GM18951 (cell line): ENCODE measurements at regions not wholly inside any gene's neighbourhood (a gene's known extent, or its start where the extent isn't known, plus 50 kb on each side); places are given as distances from the start of the nearest gene placed in this dataset.

Experiments
- POLR2A ChIP-seq: IDR thresholded peaks from 4 replicates; pipeline ENCODE4 v1.6.1; 2011; ENCODE audit warnings: mild to moderate bottlenecking; ENCODE audit not compliant: insufficient read length, insufficient read depth; ENCODE audit errors: extremely low read depth
- in situ Hi-C: fragments of 300-500 bp; cut with MboI; formaldehyde crosslinking; loops from one replicate; pipeline ENCODE4 v1.12.0; 2022; ENCODE audit warnings: low sequenced_read_pairs, mixed read lengths, inconsistent platforms; ENCODE audit not compliant: unreplicated experiment

- in situ Hi-C loops, result no loop called here
- no peak for TF ChIP-seq POLR2A
These were observed 1348.7 kb upstream of the C9orf72 start for GRCh38 chr9:28921857-28922500.

GRCh38 chr9:28922891-28923290 lies 1349.6 kb upstream of the C9orf72 start:
- no peak for TF ChIP-seq POLR2A

GRCh38 chr9:28923351-28923750 lies 1350.1 kb upstream of the C9orf72 start:
- no peak for TF ChIP-seq POLR2A
- in situ Hi-C loops, result no loop called here

More at GRCh38 chr9:28922891-28923290, 1349.6 kb upstream of the C9orf72 start:
- in situ Hi-C loops, result no loop called here

GRCh38 chr9:28925157-28925556 lies 1351.9 kb upstream of the C9orf72 start:
- in situ Hi-C loops, result no loop called here
- TF ChIP-seq POLR2A, result no peak

GRCh38 chr9:28926306-28926705 lies 1353.0 kb upstream of the C9orf72 start:
- in situ Hi-C loops, result no loop called here
- no peak for TF ChIP-seq POLR2A

- in situ Hi-C loops, result no loop called here
- TF ChIP-seq POLR2A, result no peak
These were observed 1354.4 kb upstream of the C9orf72 start for GRCh38 chr9:28927691-28928090.

- no peak for TF ChIP-seq POLR2A
These were observed 1356.2 kb upstream of the C9orf72 start for GRCh38 chr9:28929433-28929832.

GRCh38 chr9:28930766-28931165 lies 1357.5 kb upstream of the C9orf72 start:
- TF ChIP-seq POLR2A, result no peak
- in situ Hi-C loops, result no loop called here

More at GRCh38 chr9:28929433-28929832, 1356.2 kb upstream of the C9orf72 start:
- in situ Hi-C loops, result no loop called here

GRCh38 chr9:28934111-28934510 lies 1360.8 kb upstream of the C9orf72 start:
- in situ Hi-C loops, result no loop called here
- no peak for TF ChIP-seq POLR2A

- in situ Hi-C loops, result no loop called here
- TF ChIP-seq POLR2A, result no peak
These were observed 1365.7 kb upstream of the C9orf72 start for GRCh38 chr9:28938981-28939380.

GRCh38 chr9:28941856-28942255 lies 1368.6 kb upstream of the C9orf72 start:
- in situ Hi-C loops, result no loop called here
- TF ChIP-seq POLR2A, result no peak

- TF ChIP-seq POLR2A, result no peak
- in situ Hi-C loops, result no loop called here
These were observed 1369.7 kb upstream of the C9orf72 start for GRCh38 chr9:28942941-28943340.

GRCh38 chr9:28946648-28947047 lies 1373.4 kb upstream of the C9orf72 start:
- no peak for TF ChIP-seq POLR2A
- in situ Hi-C loops, result no loop called here

GRCh38 chr9:28951945-28952344 lies 1378.7 kb upstream of the C9orf72 start:
- TF ChIP-seq POLR2A, result no peak
- in situ Hi-C loops, result no loop called here
